GM03348 (cell line): ENCODE measurements at regions not wholly inside any gene's neighbourhood (a gene's known extent, or its start where the extent isn't known, plus 50 kb on each side); places are given as distances from the start of the nearest gene placed in this dataset.
"Not testable (repeated sequence)": the region's sequence is repeated elsewhere in the genome, so short reads cannot be mapped to it uniquely, and the experiment has no call there.

Experiments
- DNase-seq: peaks from one replicate; pipeline ENCODE4 v3.0.0; 2012; ENCODE audit warnings: low spot score

GRCh38 chr6:56806368-56806767 is 148.5 kb upstream of the BEND6 start:
- no peak for DNase-seq

GRCh38 chr6:56804996-56805395 is 149.9 kb upstream of the BEND6 start:
- DNase-seq, result peak; percentile 35

DNA sequence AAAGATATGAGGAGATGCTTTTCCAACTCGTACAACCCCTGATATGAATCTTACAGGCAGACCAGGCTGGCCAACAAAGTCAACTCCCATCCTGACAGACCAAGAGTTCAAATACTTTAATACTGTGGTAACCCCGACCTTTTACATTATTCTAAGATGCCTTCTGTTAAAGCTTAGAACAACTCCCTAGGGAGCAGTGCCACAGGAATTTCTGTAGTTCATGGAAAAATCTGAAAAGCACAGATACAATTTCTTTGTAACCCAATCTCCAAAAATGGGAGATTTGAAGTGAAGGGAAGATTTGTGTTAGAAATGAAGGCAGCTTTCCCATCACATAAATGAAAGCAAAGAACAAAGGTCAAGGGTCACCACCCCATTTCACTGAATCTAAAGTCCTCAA is 151.3 kb upstream of the BEND6 start:
- DNase-seq, result peak; percentile 49

- no peak for DNase-seq
Observed at GRCh38 chr6:56802584-56802983, 152.3 kb upstream of the BEND6 start.

- DNase-seq, result no peak
Observed at GRCh38 chr6:56799989-56800388, 154.9 kb upstream of the BEND6 start.

DNA sequence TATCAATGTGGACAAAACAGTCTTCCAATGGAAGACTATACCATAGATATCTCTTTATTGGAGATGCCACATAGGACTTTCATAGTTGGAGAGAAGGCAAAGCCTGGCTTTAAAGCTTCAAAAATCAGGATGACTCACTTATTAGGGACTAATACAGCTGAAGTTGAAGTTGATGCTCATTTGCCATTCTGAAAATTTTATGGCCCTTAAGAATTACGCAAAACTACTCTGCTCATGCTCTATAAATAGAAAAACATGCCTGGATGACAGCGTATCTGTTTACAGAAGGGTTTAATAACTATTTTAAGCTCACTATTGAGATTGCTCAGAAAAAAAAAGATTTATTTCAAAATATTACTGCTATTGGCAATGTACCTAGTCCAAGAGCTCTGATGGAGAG is 155.5 kb upstream of the DST start:
- DNase-seq, result peak; percentile 35

DNA sequence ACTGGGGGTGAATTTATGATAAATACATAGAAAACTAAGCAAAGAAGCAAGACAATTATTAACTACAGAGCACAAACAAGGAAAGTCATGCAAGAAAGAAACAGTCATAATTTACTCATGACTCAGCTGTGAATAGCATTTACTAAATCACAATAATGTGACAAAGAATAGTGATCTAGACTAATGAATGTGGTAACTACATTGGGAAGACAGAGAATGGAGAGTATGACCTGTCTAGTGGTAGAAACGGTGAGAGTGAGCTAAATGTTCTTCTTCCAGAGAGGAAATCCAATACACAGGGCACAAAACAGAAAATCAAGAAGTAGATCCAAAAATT is 153.5 kb upstream of the DST start:
- peak; percentile 40 for DNase-seq

- no peak for DNase-seq
Observed at GRCh38 chr6:56795466-56796195, 152.9 kb upstream of the DST start.

GRCh38 chr6:56794421-56794820 is 151.7 kb upstream of the DST start:
- no peak for DNase-seq

DNA sequence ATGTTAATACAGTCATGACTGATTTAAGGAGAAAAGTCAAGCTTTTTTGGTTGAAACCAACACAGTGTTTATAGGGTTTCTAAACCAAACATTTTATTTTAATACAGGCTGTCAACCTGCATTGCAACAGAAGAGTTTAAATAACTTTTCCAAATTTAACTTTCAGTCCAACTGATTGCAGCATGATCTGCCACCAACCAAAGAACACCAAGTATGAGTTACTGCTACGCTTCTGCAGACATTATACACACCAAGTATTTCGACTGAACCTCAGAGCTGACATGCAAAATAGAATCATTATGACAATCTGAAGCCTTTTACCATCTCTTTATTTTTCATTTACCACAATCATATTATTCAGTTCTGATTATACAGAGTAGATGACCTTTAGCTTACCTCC is 151.2 kb upstream of the DST start:
- no peak for DNase-seq

GRCh38 chr6:56790414-56790813 is 147.7 kb upstream of the DST start:
- DNase-seq, result no peak

DNA sequence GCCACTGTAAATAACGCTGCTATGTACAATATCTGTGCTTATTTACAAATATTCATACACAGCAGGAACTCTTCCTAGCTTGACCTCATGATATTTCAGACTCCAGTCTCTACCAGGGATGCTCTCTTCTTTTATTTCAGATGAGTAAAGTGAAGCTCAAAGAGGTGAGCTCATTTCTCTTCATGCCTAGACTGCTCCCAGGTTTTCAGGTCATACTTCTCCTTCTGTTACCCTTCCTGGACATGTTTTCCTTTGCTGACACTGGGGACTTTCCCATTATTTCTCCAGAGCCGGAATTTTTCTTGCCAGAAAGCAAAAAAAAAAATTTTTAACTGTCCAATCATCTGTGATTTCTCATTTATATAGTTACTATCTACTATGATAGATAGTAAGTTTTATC is 147.2 kb upstream of the DST start:
- DNase-seq, result no peak

DNA sequence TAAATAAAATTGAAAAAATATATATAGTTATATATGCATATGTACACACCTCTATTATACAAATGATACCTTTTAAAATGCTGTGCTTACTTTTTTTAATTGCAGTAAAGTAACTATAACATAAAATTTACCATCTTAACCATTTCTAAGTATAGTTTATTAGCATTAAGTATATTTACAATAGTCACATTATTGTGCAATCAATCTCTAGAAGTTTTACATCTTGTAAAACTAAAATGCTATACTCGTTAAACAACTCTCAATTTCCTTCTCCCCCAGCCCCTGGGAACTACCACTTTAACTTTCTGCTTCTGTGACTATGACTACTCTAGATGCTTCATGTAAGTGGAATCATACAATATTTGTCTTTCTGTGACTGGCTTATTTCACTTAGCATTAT is 146.7 kb upstream of the DST start:
- no peak for DNase-seq

DNA sequence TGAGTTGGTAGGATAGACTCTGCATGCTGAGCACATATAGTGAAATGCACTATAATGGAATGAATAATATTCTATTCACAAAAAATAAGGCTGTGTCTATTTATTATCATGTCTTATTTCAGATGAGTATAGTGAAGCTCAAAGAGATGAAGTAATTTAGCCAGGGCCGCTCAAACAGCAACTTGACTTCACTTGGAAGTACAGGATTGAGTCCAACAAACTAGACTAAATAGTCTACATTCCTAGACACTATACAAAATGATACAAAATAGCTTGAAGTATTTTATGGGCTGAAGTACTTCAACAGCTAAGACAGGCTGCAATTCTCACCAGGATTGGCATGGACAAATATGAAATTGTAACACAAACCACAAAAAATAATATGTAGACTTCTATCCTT is 144.5 kb upstream of the DST start:
- peak; percentile 29 for DNase-seq

- no peak for DNase-seq
Observed at GRCh38 chr6:56786256-56786655, 143.6 kb upstream of the DST start.

GRCh38 chr6:56785536-56785935 is 142.8 kb upstream of the DST start:
- not testable (repeated sequence) for DNase-seq

- not testable (repeated sequence) for DNase-seq
Observed at GRCh38 chr6:56780109-56780508, 137.4 kb upstream of the DST start.

GRCh38 chr6:56778503-56778902 is 135.8 kb upstream of the DST start:
- DNase-seq, result not testable (repeated sequence)

DNA sequence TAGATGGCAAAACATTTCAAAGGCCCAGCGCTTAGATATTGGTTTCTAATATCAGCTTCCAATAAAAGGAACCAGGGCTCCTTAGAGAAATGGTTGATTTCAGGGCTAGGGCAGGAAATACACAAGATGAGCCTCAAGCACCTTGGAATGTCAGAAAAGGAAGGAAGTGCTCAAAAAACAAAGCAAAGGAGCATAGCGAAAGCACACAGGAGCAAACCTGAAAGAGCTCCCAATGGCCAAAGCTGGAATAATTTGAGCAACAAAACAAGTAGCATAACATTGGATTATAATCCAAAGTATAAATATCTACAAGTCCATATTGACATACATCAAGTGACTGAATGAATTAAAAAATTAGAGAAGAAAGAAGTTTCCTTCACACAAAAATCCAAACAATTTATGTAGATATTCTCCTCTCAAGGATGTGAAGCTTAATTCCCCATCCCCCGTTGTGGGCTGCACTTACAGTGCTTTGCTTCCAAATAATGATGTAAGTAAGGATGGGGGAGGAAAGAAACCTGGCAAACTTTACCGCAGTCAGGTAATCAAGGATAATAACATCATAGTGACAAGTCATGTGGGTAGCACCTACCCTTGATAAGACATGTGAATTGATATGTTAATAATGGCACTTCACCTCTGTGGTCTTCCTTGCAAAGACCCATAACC is 132.9 kb upstream of the DST start:
- no peak for DNase-seq

GRCh38 chr6:56772737-56773184 is 130.1 kb upstream of the DST start:
- no peak for DNase-seq

GRCh38 chr6:56771929-56772607 is 129.4 kb upstream of the DST start:
- DNase-seq, result no peak

DNA sequence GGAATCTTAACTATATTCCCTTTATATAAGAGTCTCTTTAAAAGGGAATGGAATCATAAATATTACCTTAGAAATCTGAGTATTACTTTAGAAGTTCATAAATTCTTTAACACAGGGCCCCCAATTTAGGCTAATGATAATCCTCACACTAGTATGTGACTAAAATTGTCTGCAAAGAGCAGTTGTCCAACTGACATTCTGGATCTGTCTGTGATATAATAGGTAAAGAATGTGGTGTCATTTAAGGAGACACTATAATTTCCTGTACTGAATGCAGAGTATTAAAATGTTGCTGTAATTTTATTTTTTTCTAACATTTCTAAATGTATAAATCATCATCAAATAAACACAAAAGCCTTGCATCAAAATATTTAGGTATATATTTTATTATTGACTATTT is 128.5 kb upstream of the DST start:
- DNase-seq, result no peak

DNA sequence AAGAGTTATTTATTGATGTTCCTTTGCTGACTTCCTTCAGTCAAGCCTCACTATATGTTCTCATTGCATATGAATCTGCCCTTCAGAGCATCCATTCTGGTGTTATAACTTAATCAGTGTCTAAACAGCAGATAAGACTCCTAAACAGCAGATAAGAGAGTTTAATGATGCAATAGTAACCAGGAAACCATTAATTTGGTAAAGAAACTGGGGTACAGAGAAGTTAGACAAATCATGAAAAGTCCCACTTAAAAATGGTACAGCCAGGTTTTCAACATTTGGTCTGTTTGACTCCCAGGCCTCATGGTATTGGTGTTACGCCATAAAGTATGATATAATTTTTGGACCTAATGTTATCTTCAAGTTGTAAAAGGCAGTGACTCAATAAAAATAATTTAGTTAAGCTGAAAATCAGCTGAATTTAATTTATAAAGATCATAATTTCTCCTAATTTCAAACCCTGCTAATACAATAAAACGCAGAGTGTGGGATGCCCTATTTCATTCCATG is 127.4 kb upstream of the DST start:
- DNase-seq, result no peak
